ENCODE measurements at regions not wholly inside any gene's neighbourhood (a gene's known extent, or its start where the extent isn't known, plus 50 kb on each side); places are given as distances from the start of the nearest gene placed in this dataset.

DNA sequence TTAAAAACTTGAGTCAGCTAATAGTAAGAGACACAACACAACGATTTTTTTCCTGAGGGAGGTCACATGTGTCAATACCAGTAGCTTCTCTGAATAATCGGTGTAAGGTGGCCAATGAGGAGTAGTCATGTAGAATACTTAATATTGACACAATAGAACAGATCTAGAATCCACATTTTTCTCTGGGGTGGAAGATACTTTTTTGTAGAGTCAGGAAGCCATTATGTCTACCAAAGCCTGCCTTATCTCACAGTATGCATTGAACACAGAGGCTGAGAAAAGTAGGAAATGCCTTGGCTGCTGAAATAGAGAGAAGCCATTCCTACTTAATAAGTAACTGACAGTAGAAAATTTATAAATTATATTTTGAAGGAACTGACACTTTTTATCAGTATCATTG, 725.0 kb downstream of the METTL15 start:
- TF ChIP-seq, protein P1, sequence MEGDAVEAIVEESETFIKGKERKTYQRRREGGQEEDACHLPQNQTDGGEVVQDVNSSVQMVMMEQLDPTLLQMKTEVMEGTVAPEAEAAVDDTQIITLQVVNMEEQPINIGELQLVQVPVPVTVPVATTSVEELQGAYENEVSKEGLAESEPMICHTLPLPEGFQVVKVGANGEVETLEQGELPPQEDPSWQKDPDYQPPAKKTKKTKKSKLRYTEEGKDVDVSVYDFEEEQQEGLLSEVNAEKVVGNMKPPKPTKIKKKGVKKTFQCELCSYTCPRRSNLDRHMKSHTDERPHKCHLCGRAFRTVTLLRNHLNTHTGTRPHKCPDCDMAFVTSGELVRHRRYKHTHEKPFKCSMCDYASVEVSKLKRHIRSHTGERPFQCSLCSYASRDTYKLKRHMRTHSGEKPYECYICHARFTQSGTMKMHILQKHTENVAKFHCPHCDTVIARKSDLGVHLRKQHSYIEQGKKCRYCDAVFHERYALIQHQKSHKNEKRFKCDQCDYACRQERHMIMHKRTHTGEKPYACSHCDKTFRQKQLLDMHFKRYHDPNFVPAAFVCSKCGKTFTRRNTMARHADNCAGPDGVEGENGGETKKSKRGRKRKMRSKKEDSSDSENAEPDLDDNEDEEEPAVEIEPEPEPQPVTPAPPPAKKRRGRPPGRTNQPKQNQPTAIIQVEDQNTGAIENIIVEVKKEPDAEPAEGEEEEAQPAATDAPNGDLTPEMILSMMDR (IDR thresholded peaks at IDR 0.05 in 4 of 5, conservative IDR thresholded peaks at IDR 0.05 in 1 of 5), result no peak
- no peak for TF ChIP-seq POLR2A (IDR thresholded peaks at IDR 0.05)
